ENCODE measurements at regions not wholly inside any gene's neighbourhood (a gene's known extent, or its start where the extent isn't known, plus 50 kb on each side); places are given as distances from the start of the nearest gene placed in this dataset.

DNA sequence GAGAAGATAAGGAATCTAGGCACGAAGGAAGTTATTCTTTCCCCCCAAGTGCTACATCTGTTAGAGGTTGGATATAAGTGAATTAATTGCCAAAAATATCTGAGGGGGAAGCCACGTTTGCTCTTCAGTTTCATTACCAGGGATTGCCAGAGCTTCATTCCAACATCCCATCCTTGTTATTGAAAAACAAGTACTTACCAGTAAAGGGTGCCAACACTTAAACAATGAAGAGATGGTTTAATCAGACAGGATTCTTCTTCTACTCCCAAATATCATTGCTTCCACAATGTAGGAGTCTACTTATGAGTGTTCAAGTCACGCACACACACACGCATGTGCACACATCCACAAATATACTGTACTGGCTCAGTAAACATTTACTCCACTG is 312.4 kb downstream of the RPAP3 start:
- H3K4me1 ChIP-seq, result no peaks in the 10 kb centered on the region
- no peaks in the 10 kb centered on the region for H3K27me3 ChIP-seq
- TF ChIP-seq, protein P1, sequence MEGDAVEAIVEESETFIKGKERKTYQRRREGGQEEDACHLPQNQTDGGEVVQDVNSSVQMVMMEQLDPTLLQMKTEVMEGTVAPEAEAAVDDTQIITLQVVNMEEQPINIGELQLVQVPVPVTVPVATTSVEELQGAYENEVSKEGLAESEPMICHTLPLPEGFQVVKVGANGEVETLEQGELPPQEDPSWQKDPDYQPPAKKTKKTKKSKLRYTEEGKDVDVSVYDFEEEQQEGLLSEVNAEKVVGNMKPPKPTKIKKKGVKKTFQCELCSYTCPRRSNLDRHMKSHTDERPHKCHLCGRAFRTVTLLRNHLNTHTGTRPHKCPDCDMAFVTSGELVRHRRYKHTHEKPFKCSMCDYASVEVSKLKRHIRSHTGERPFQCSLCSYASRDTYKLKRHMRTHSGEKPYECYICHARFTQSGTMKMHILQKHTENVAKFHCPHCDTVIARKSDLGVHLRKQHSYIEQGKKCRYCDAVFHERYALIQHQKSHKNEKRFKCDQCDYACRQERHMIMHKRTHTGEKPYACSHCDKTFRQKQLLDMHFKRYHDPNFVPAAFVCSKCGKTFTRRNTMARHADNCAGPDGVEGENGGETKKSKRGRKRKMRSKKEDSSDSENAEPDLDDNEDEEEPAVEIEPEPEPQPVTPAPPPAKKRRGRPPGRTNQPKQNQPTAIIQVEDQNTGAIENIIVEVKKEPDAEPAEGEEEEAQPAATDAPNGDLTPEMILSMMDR (IDR thresholded peaks at IDR 0.05), result no peak
- TF ChIP-seq POLR2A (IDR thresholded peaks at IDR 0.05) (no peak), POLR2AphosphoS5 (IDR thresholded peaks at IDR 0.05; ENCODE audit: insufficient read depth in 1 of 2, low read depth in 1 of 2) (no peak)
- H3K36me3 ChIP-seq, result no peaks in the 10 kb centered on the region
- H3K9me3 ChIP-seq, result no peaks in the 10 kb centered on the region
- no peak for DNase-seq (ENCODE audit: extremely low spot score in 2 of 2)
- no peak overlapping the region for H3K27ac ChIP-seq
- intact Hi-C loops (cut with DNase I), result no loop called here
- H3K4me3 ChIP-seq, result no peak overlapping the region

DNA sequence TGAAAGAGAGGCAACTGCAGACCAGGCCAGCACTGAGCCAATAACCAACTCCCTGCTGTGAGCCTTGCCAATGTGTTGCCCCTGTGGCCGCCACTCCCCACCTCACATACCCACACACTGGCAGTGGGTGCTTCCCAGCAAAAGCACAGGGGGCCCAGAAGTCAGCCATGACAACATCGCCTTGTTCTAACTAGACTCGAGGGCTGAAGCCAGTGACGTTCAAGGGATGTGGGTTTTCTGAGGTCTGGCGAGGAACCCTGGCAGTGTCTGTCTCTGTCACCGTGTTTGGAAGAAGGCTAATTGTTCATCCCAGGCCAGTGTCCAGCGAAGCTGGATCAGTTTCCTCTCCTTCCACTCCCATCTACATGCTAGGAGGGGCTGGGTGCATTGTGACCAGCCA is 311.8 kb upstream of the AMIGO2 start:
- Histone ChIP-seq H3K9me3 (no peaks in the 10 kb centered on the region), H3K4me1 (no peaks in the 10 kb centered on the region), H3K27ac (no peak overlapping the region), H3K27me3 (no peaks in the 10 kb centered on the region), H3K36me3 (no peaks in the 10 kb centered on the region), H3K4me3 (no peak overlapping the region)
- TF ChIP-seq, protein P1 (IDR thresholded peaks at IDR 0.05), result no peak
- TF ChIP-seq POLR2AphosphoS5 (IDR thresholded peaks at IDR 0.05; ENCODE audit: insufficient read depth in 1 of 2, low read depth in 1 of 2) (no peak), POLR2A (IDR thresholded peaks at IDR 0.05) (no peak)
- DNase-seq (ENCODE audit: extremely low spot score in 2 of 2), result no peak
- intact Hi-C loops (cut with DNase I), result no loop called here

DNA sequence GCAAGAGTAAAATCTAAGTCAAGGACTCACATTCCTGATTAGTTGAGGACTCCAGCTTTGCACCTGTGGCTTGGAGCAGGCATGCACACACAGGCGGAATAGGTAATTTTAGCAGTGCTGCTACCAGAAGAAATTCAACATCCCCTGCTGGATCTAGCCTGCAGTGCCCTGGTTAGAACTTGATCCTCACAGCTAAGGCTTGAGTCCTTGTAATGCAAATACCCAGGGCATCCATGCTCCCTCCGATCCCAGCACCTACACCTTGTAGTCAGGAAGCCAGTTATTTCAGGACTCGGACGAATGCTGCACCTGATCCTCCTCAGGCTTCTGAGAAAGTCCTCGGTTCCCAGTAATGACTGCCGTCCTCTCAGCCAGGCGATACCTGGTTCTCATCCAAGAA is 309.0 kb upstream of the AMIGO2 start:
- no peak for DNase-seq (ENCODE audit: extremely low spot score in 2 of 2)
- Histone ChIP-seq H3K9me3 (no peaks in the 10 kb centered on the region), H3K27ac (no peak overlapping the region), H3K4me3 (no peak overlapping the region), H3K4me1 (no peaks in the 10 kb centered on the region), H3K36me3 (no peaks in the 10 kb centered on the region), H3K27me3 (no peaks in the 10 kb centered on the region)
- TF ChIP-seq POLR2AphosphoS5 (IDR thresholded peaks at IDR 0.05; ENCODE audit: insufficient read depth in 1 of 2, low read depth in 1 of 2) (no peak), POLR2A (IDR thresholded peaks at IDR 0.05) (no peak)
- TF ChIP-seq, protein P1 (IDR thresholded peaks at IDR 0.05), result no peak
- intact Hi-C loops (cut with DNase I), result no loop called here

DNA sequence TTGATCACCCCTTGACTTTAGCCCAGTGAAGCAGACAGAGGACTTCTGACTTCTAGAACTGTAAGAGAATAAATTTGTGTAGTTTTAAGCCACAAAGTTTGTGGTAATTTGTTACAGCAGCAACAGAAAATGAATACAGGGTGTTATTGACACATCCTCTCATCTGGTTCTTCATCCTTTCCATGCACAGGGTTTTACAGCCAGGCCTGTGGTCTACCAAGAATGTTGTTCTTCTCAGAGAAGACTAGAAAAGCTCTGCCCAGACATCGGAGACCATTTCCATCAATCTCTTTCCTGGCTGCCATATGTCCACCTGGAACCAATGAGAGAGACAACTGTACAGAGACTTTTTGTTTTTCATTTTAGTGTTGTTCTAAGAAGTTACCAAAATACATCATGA is 308.2 kb upstream of the AMIGO2 start:
- Histone ChIP-seq H3K36me3 (no peaks in the 10 kb centered on the region), H3K9me3 (no peaks in the 10 kb centered on the region), H3K27ac (no peak overlapping the region), H3K4me3 (no peak overlapping the region), H3K27me3 (no peaks in the 10 kb centered on the region), H3K4me1 (no peaks in the 10 kb centered on the region)
- TF ChIP-seq, protein P1 (IDR thresholded peaks at IDR 0.05), result no peak
- TF ChIP-seq POLR2AphosphoS5 (IDR thresholded peaks at IDR 0.05; ENCODE audit: insufficient read depth in 1 of 2, low read depth in 1 of 2), result no peak
- no peak for TF ChIP-seq POLR2A (IDR thresholded peaks at IDR 0.05)
- no peak for DNase-seq (ENCODE audit: extremely low spot score in 2 of 2)
- intact Hi-C loops (cut with DNase I), result no loop called here

DNA sequence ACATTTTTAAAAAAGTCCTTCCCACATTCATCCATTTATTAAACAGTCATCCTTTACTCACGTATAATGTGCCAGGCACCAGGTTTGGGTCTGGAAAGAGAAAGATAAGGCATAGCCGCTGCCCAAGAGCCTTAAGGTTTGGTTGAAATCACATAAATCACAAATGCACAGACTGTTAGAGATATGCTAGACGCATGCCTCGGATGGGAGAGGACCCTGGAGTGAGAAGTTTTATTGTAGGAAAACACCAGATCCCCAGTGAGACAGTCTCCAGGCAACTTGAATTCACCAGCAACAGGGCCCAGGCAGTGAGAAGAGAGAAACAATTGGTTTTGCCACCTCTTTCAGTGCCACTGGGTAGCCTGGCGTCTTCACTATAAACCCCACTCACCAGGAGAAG is 305.9 kb upstream of the AMIGO2 start:
- Histone ChIP-seq H3K4me1 (no peaks in the 10 kb centered on the region), H3K27ac (no peak overlapping the region), H3K36me3 (no peaks in the 10 kb centered on the region), H3K9me3 (no peaks in the 10 kb centered on the region), H3K27me3 (no peaks in the 10 kb centered on the region), H3K4me3 (no peak overlapping the region)
- DNase-seq (ENCODE audit: extremely low spot score in 2 of 2), result no peak
- no peak for TF ChIP-seq POLR2A (IDR thresholded peaks at IDR 0.05)
- intact Hi-C loops (cut with DNase I), result no loop called here

DNA sequence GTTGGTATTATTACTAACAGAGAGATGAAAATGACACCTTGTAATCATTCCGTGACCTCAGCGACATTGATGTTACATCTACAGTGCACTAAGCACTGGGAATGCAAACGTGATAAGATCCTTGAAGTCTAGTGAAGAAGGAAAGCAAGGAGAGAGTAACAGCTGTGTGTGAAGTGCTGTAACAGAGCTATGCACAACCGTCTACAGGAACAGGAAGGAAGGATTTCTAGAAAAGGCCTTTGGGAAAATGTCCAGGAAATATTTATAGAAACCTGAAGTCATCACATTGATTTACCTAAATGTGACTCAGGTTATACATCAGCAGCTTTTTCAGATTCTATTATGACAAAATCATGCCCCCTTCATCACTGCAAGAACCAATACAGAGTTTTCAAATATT is 304.2 kb upstream of the AMIGO2 start:
- no peak for DNase-seq (ENCODE audit: extremely low spot score in 2 of 2)
- H3K36me3 ChIP-seq, result no peaks in the 10 kb centered on the region
- H3K27me3 ChIP-seq, result no peaks in the 10 kb centered on the region
- intact Hi-C loops (cut with DNase I), result no loop called here
- no peak overlapping the region for H3K27ac ChIP-seq
- TF ChIP-seq POLR2AphosphoS5 (IDR thresholded peaks at IDR 0.05; ENCODE audit: insufficient read depth in 1 of 2, low read depth in 1 of 2) (no peak), POLR2A (IDR thresholded peaks at IDR 0.05) (no peak)
- TF ChIP-seq, protein P1 (IDR thresholded peaks at IDR 0.05), result no peak
- H3K9me3 ChIP-seq, result no peaks in the 10 kb centered on the region
- H3K4me3 ChIP-seq, result no peak overlapping the region
- no peaks in the 10 kb centered on the region for H3K4me1 ChIP-seq

Data from vagina (tissue), 2 donors.